Tibial nerve (tissue), 4 donors: ENCODE measurements at regions not wholly inside any gene's neighbourhood (a gene's known extent, or its start where the extent isn't known, plus 50 kb on each side); places are given as distances from the start of the nearest gene placed in this dataset.

Source experiments
- DNase-seq, 2 donors: peaks; one replicate each; pipeline ENCODE4 v3.0.0-alpha.2; 2019; ENCODE audit warnings: low spot score in 2 of 2
- H3K27ac ChIP-seq, 4 donors: fragments of 200-600 bp; sonication (generic) in 3 of 4; one replicate each; pipeline ENCODE4 v1.5.1; 2017 to 2019; ENCODE audit warnings: mild to moderate bottlenecking in 1 of 4
- H3K27me3 ChIP-seq, 2 donors: fragments of 200-600 bp; sonication (generic) in 1 of 2; one replicate each; pipeline versions ENCODE4 v1.5.1 to v1.6.0; 2017 to 2019
- H3K36me3 ChIP-seq, 3 donors: fragments of 200-600 bp; sonication (generic); one replicate each; pipeline ENCODE4 v1.5.1; 2018 to 2019
- H3K4me1 ChIP-seq, 4 donors: fragments of 200-600 bp; sonication (generic) in 3 of 4; one replicate each; pipeline ENCODE4 v1.5.1; 2017 to 2019
- H3K4me3 ChIP-seq, 4 donors: fragments of 200-600 bp; sonication (generic) in 3 of 4; one replicate each; pipeline ENCODE4 v1.5.1; 2017 to 2019; ENCODE audit warnings: mild to moderate bottlenecking in 1 of 4, moderate library complexity in 1 of 4
- H3K9me3 ChIP-seq, 4 donors: fragments of 200-600 bp; sonication (generic) in 3 of 4; one replicate each; pipeline ENCODE4 v1.5.1; 2017 to 2019
- EP300 ChIP-seq, 2 donors: sonication (generic); formaldehyde crosslinking; IDR thresholded peaks; one replicate each; pipeline ENCODE4 v1.6.1; 2017; ENCODE audit warnings: antibody characterized with exemption in 2 of 2, mild to moderate bottlenecking in 1 of 2
- POLR2A ChIP-seq, 2 donors: fragments of 450-650 bp; IDR thresholded peaks; one replicate each; pipeline ENCODE4 v1.6.1; 2017; ENCODE audit warnings: antibody characterized with exemption in 2 of 2, mild to moderate bottlenecking in 2 of 2, moderate library complexity in 2 of 2
- WGBS, 2 donors: methylation state at CpG; one replicate each; pipeline ENCODE4 v1.1.5; 2018; 5-methylcytosine and 5-hydroxymethylcytosine counted together
- TF ChIP-seq, protein P1 (sequence below), 5 experiments: fragments of 200-600 bp in 3 of 5; fragments of 450-650 bp in 2 of 5; sonication (generic) in 3 of 5; IDR thresholded peaks; one replicate each; pipeline ENCODE4 v1.5.1; 2016 to 2019; ENCODE audit warnings: antibody characterized with exemption in 5 of 5, mild to moderate bottlenecking in 3 of 5, moderate library complexity in 2 of 5

DNA sequence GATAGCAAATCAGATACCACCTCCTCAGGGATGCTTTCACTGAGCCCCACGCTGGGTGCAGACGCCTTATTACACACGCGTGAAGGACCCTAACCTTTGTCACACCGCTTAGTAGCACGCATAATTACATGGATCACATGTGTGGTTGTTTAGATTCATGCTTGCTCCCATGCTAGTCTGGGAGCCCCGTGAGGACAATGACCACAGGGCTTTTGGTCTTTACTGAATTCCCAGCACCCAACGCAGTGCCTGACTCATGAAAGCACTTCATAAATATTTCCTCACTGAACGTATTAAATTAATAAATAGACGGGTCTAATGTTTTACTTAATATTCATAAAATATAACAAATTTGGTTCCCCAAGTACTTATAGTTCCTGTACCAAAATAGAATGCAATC, 132.5 kb downstream of the ALDH8A1 start:
- Histone ChIP-seq H3K9me3 (no peaks in the 10 kb centered on the region), H3K4me1 (no peaks in the 10 kb centered on the region), H3K27me3 (no peaks in the 10 kb centered on the region), H3K27ac (no peak overlapping the region), H3K36me3 (no peaks in the 10 kb centered on the region), H3K4me3 (no peak overlapping the region)
- no peak for DNase-seq
- WGBS, 2 donors, result 95 to 96% methylated on average over 10 of the region's 10 CpGs
- TF ChIP-seq POLR2A (IDR thresholded peaks at IDR 0.05) (no peak), EP300 (IDR thresholded peaks at IDR 0.05) (no peak)
- TF ChIP-seq, protein P1, sequence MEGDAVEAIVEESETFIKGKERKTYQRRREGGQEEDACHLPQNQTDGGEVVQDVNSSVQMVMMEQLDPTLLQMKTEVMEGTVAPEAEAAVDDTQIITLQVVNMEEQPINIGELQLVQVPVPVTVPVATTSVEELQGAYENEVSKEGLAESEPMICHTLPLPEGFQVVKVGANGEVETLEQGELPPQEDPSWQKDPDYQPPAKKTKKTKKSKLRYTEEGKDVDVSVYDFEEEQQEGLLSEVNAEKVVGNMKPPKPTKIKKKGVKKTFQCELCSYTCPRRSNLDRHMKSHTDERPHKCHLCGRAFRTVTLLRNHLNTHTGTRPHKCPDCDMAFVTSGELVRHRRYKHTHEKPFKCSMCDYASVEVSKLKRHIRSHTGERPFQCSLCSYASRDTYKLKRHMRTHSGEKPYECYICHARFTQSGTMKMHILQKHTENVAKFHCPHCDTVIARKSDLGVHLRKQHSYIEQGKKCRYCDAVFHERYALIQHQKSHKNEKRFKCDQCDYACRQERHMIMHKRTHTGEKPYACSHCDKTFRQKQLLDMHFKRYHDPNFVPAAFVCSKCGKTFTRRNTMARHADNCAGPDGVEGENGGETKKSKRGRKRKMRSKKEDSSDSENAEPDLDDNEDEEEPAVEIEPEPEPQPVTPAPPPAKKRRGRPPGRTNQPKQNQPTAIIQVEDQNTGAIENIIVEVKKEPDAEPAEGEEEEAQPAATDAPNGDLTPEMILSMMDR (IDR thresholded peaks at IDR 0.05), result no peak

DNA sequence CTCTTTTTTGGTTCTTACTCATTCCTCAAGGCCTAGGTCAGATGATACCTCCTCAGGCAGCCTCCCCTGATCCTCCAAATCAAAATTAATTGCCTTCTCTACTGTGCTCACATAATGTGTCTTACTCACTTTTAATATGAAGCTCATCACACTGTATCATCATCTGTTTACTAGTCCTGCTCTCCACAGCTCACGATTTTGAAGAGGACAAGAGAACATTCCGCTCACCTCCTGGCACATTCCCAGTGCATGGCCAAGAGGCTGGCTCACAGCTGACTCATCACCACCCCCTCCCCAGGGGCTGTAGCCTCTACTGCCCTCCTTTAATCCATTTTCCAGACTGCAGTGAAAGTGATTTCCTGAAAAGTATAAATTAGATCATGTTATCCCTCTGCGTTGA, 133.1 kb downstream of the ALDH8A1 start:
- no peak overlapping the region for H3K27ac ChIP-seq
- no peaks in the 10 kb centered on the region for H3K36me3 ChIP-seq
- 85 to 88% methylated on average over 3 of the region's 3 CpGs for WGBS, 2 donors
- no peak overlapping the region for H3K4me3 ChIP-seq
- no peaks in the 10 kb centered on the region for H3K27me3 ChIP-seq
- no peaks in the 10 kb centered on the region for H3K4me1 ChIP-seq
- TF ChIP-seq, protein P1 (IDR thresholded peaks at IDR 0.05), result no peak
- no peak for TF ChIP-seq EP300 (IDR thresholded peaks at IDR 0.05)
- no peak for DNase-seq
- H3K9me3 ChIP-seq, result no peaks in the 10 kb centered on the region

DNA sequence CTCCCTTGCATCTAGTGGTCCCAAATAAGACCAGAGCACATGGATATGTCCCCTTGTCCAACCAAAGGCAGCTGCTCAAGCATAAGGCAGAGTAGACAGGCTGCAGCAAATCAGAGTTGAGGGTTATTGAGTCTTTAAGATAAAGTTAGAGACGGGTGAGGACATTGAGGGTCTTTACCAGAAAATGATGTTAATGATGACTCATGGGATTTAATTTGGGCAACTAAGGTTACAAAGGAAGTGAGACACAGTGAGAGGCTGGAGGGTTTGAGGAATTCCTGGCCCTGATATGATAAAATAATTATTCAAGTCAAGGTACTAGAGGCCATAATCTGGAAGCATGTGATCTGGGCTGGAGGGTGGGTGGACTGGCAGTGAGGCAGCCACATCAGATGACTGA, 133.6 kb downstream of the ALDH8A1 start:
- no peaks in the 10 kb centered on the region for H3K36me3 ChIP-seq
- no peaks in the 10 kb centered on the region for H3K27me3 ChIP-seq
- TF ChIP-seq POLR2A (IDR thresholded peaks at IDR 0.05) (no peak), EP300 (IDR thresholded peaks at IDR 0.05) (no peak)
- TF ChIP-seq, protein P1 (IDR thresholded peaks at IDR 0.05), result no peak
- no peaks in the 10 kb centered on the region for H3K4me1 ChIP-seq
- no peaks in the 10 kb centered on the region for H3K9me3 ChIP-seq
- no peak for DNase-seq
- no peak overlapping the region for H3K27ac ChIP-seq
- no peak overlapping the region for H3K4me3 ChIP-seq
- 42 to 53% methylated on average over 1 of the region's 1 CpG for WGBS, 2 donors

DNA sequence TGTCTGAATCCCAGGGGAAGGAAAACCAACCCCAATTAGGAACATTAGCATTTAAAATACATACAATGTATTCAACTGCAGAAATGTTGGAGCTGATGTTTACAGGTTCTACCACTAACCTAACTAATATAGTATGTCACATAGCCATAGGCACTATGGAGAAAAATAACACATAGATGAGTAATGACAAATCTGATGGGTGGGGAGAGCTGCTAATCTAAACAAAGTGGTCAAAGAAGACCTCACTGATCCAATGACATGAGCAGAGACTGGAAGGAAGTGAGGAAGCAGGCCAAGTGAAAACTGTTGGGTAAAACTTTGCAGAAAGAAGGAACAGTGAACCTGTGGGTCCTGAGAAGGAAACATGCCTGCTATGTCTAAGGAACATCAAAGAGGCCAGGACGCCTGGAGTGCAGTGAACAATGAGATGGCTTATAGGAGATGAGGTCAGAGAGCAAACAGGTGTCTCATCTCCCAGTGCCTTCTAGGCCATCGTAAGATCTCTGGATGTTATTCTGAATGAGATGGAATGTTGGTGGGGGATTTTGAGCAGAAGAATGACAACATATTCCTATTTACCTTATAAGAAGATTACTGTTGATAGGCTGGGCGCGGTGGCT, 135.7 kb downstream of the ALDH8A1 start:
- no peak overlapping the region for H3K4me3 ChIP-seq
- TF ChIP-seq POLR2A (IDR thresholded peaks at IDR 0.05) (no peak), EP300 (IDR thresholded peaks at IDR 0.05) (no peak)
- TF ChIP-seq, protein P1 (IDR thresholded peaks at IDR 0.05), result no peak
- no peaks in the 10 kb centered on the region for H3K27me3 ChIP-seq
- no peaks in the 10 kb centered on the region for H3K9me3 ChIP-seq
- no peak overlapping the region for H3K27ac ChIP-seq
- no peaks in the 10 kb centered on the region for H3K36me3 ChIP-seq
- WGBS, 2 donors, result 94 to 95% methylated on average over 4 of the region's 4 CpGs
- DNase-seq, result no peak
- H3K4me1 ChIP-seq, result no peaks in the 10 kb centered on the region

DNA sequence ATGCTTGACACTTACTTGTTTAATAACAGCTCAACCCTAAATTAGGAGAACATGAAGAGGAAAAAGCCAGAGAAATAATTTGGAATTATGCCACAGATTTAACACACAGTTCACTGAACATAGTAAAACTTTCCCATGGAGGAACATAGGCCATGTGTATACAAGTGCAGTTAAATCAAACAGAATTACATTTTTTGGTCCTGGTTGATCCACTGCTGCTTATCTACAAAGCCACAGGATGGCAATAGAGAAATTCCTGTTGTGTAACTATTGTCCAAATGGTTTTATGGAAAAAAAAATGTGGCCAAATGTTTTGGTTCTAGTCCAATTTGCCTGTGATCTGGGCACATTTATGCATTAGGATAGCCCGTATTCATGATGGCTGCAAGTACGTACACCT, 136.8 kb downstream of the ALDH8A1 start:
- WGBS, 2 donors, result 93 to 100% methylated on average over 2 of the region's 2 CpGs
- Histone ChIP-seq H3K9me3 (no peaks in the 10 kb centered on the region), H3K27me3 (no peaks in the 10 kb centered on the region), H3K36me3 (no peaks in the 10 kb centered on the region), H3K4me1 (no peaks in the 10 kb centered on the region), H3K27ac (no peak overlapping the region), H3K4me3 (no peak overlapping the region)
- no peak for DNase-seq
- TF ChIP-seq POLR2A (IDR thresholded peaks at IDR 0.05) (no peak), EP300 (IDR thresholded peaks at IDR 0.05) (no peak)
- TF ChIP-seq, protein P1 (IDR thresholded peaks at IDR 0.05), result no peak
